HepG2 (cell line): ENCODE measurements at regions not wholly inside any gene's neighbourhood (a gene's known extent, or its start where the extent isn't known, plus 50 kb on each side); places are given as distances from the start of the nearest gene placed in this dataset.

Source experiments
- ATAC-seq: fragments of 200-7000 bp; cut with Tn5 transposase; 3 replicates; pipeline ENCODE4 v1.9.1; 2020; ENCODE audit warnings: mild to moderate bottlenecking, moderate library complexity
- BruUV-seq: library from RNA; stranded (reverse); fragments of 400-500 nt; replicated peaks from 2 replicates; lab custom pipeline; 2021; lab: Mats Ljungman, UMichigan
- CTCF ChIA-PET: fragments of 300-600 bp; formaldehyde crosslinking; extraction: SDS; loops from one replicate; lab custom pipeline; 2021; ENCODE audit warnings: low total read pairs, inconsistent platforms, low intra/inter-chr PET ratio; lab: Yijun Ruan, JAX
- POLR2A ChIA-PET: fragments of 350-600 bp; sonication (Branson Sonifier 250); formaldehyde crosslinking; loops from one replicate; lab custom pipeline; 2020; ENCODE audit warnings: antibody characterized with exemption, inconsistent platforms; lab: Yijun Ruan, JAX
- DNase-seq: peaks from one replicate; pipeline ENCODE4 v3.0.0-alpha.2; 2015; ENCODE audit warnings: low spot score
- FAIRE-seq: peaks from 3 replicates; lab custom pipeline; 2011; peaks lifted over from hg19 to GRCh38; lab: Jason Lieb, UNC
- H2AFZ ChIP-seq: one replicate; pipeline ENCODE4 v1.6.1; 2011; ENCODE audit warnings: low read length, inconsistent platforms
- H3K27ac ChIP-seq: fragments of 300-600 bp; 3 replicates; pipeline ENCODE4 v1.8.0; 2011; ENCODE audit warnings: mixed run types, mild to moderate bottlenecking, mixed read lengths, low read length, inconsistent platforms; ENCODE audit not compliant: insufficient read depth; ENCODE audit errors: extremely low read length
- H3K27me3 ChIP-seq, 2 experiments: fragments of 200-600 bp in 1 of 2; 2 replicates in 1 of 2; 3 replicates in 1 of 2; pipeline versions ENCODE4 v1.6.0 to v1.8.0; 2011; ENCODE audit warnings: low read length in 2 of 2, mild to moderate bottlenecking in 2 of 2, moderate library complexity in 2 of 2, inconsistent platforms in 1 of 2; ENCODE audit not compliant: insufficient read depth in 2 of 2, control insufficient read depth in 1 of 2
- H3K36me3 ChIP-seq, 2 experiments: fragments of 200-600 bp in 1 of 2; replicated peaks in 1 of 2; 2 replicates in 1 of 2; 3 replicates in 1 of 2; pipeline versions ENCODE4 v1.5.1 to v1.8.0; 2011; ENCODE audit warnings: low read length in 2 of 2, inconsistent platforms in 1 of 2; ENCODE audit not compliant: insufficient read depth in 2 of 2, control insufficient read depth in 1 of 2
- H3K4me1 ChIP-seq: 2 replicates; pipeline ENCODE4 v1.5.1; 2012; ENCODE audit warnings: low read length, inconsistent platforms; ENCODE audit not compliant: insufficient read depth
- H3K4me2 ChIP-seq: 2 replicates; pipeline ENCODE4 v1.6.0; 2011; ENCODE audit warnings: low read depth, low read length, inconsistent platforms
- H3K4me3 ChIP-seq, 3 experiments: fragments of 200-600 bp in 1 of 3; sonication (generic), shearing (Covaris generic) in 1 of 3; replicated peaks in 1 of 3; 2 replicates each; pipeline ENCODE4 v1.5.1; 2011 to 2016; ENCODE audit warnings: low read length in 3 of 3, inconsistent platforms in 2 of 3, low read depth in 2 of 3, mild to moderate bottlenecking in 2 of 3, control low read depth in 1 of 3, mixed read lengths in 1 of 3; ENCODE audit not compliant: insufficient read depth in 1 of 3
- H3K79me2 ChIP-seq: one replicate; pipeline ENCODE4 v1.6.1; 2011; ENCODE audit warnings: low read length, inconsistent platforms; ENCODE audit not compliant: insufficient read depth
- H3K9ac ChIP-seq: 2 replicates; pipeline ENCODE4 v1.6.0; 2011; ENCODE audit warnings: mild to moderate bottlenecking, low read depth, low read length, inconsistent platforms; ENCODE audit not compliant: insufficient read depth
- H3K9me3 ChIP-seq: 2 replicates; pipeline ENCODE4 v1.5.1; 2012; ENCODE audit warnings: mild to moderate bottlenecking, low read length
- H4K20me1 ChIP-seq: 2 replicates; pipeline ENCODE4 v1.6.0; 2011; ENCODE audit warnings: inconsistent platforms, mild to moderate bottlenecking, low read length, moderate library complexity; ENCODE audit not compliant: insufficient read depth
- ADNP ChIP-seq: sonication (generic); formaldehyde crosslinking; IDR thresholded peaks from 2 replicates; pipeline ENCODE4 v1.4.0; 2020; ENCODE audit warnings: missing genetic modification reagents
- FOXP4 ChIP-seq: sonication (generic); formaldehyde crosslinking; IDR thresholded peaks from 2 replicates; pipeline ENCODE4 v1.4.0; 2020; ENCODE audit warnings: missing genetic modification reagents
- GPN1 ChIP-seq: sonication (generic); formaldehyde crosslinking; IDR thresholded peaks from 2 replicates; pipeline ENCODE4 v1.5.1; 2020; ENCODE audit warnings: missing genetic modification reagents, borderline replicate concordance
- HNRNPLL ChIP-seq: fragments of 200-400 bp; formaldehyde crosslinking; IDR thresholded peaks from 2 replicates; pipeline ENCODE4 v1.6.1; 2017; ENCODE audit warnings: mild to moderate bottlenecking, low read depth, low read length; ENCODE audit not compliant: poor library complexity, severe bottlenecking
- KDM5A ChIP-seq: fragments of 200-600 bp; sonication (generic); IDR thresholded peaks from 2 replicates; pipeline ENCODE4 v1.7.0; 2018; ENCODE audit warnings: antibody characterized with exemption, mild to moderate bottlenecking, low read length, borderline replicate concordance
- MAFK ChIP-seq, 2 experiments: IDR thresholded peaks in 1 of 2; conservative IDR thresholded peaks in 1 of 2; 2 replicates each; pipeline ENCODE4 v1.6.1; 2011; ENCODE audit warnings: improper control_type of control experiment in 2 of 2, low read length in 2 of 2
- MBNL3 ChIP-seq: fragments of 250-450 bp; sonication (Bioruptor Pico); conservative IDR thresholded peaks from 2 replicates; pipeline ENCODE4 v1.8.0; 2022; ENCODE audit warnings: mild to moderate bottlenecking, inconsistent platforms
- NFE2L2 ChIP-seq: fragments of 150-350 bp; IDR thresholded peaks from 2 replicates; pipeline ENCODE4 v1.6.1; 2014; ENCODE audit warnings: low read length
- SMARCC2 ChIP-seq: fragments of 450-650 bp; IDR thresholded peaks from 2 replicates; pipeline ENCODE4 v1.6.1; 2017; ENCODE audit warnings: antibody characterized with exemption, mild to moderate bottlenecking
- SOX13 ChIP-seq, 3 experiments: fragments of 450-650 bp in 1 of 3; sonication (generic) in 1 of 3; formaldehyde crosslinking in 1 of 3; IDR thresholded peaks in 2 of 3; conservative IDR thresholded peaks in 1 of 3; 2 replicates each; pipeline versions ENCODE4 v1.5.0 to v1.6.1; 2016 to 2020; ENCODE audit warnings: antibody characterized with exemption in 1 of 3, mild to moderate bottlenecking in 1 of 3, missing compliant biosample characterization in 1 of 3, missing genetic modification reagents in 1 of 3, moderate library complexity in 1 of 3
- TARDBP ChIP-seq: sonication (generic); formaldehyde crosslinking; IDR thresholded peaks from 2 replicates; pipeline ENCODE4 v1.8.0; 2022; ENCODE audit warnings: mild to moderate bottlenecking, missing genetic modification reagents
- TCF7L2 ChIP-seq: IDR thresholded peaks from 2 replicates; pipeline ENCODE4 v1.6.1; 2011; ENCODE audit warnings: mild to moderate bottlenecking, low read depth, low read length, moderate library complexity
- TFDP2 ChIP-seq: sonication (generic); formaldehyde crosslinking; IDR thresholded peaks from 2 replicates; pipeline ENCODE4 v1.4.0; 2020; ENCODE audit warnings: missing genetic modification reagents
- ZBTB37 ChIP-seq: sonication (generic); formaldehyde crosslinking; IDR thresholded peaks from 2 replicates; pipeline ENCODE4 v1.4.0; 2020; ENCODE audit warnings: mild to moderate bottlenecking, missing genetic modification reagents
- ZFP41 ChIP-seq: sonication (generic); formaldehyde crosslinking; IDR thresholded peaks from 2 replicates; pipeline ENCODE4 v1.4.0; 2020; ENCODE audit warnings: mild to moderate bottlenecking, missing genetic modification reagents, borderline replicate concordance
- ZMYM3 ChIP-seq: sonication (generic); formaldehyde crosslinking; IDR thresholded peaks from 2 replicates; pipeline ENCODE4 v1.5.1; 2020; ENCODE audit warnings: mild to moderate bottlenecking, missing genetic modification reagents
- ZNF10 ChIP-seq: sonication (generic); formaldehyde crosslinking; IDR thresholded peaks from 2 replicates; pipeline ENCODE4 v1.4.0; 2020; ENCODE audit warnings: mild to moderate bottlenecking, low read depth, missing genetic modification reagents, borderline replicate concordance
- ZNF136 ChIP-seq: sonication (generic); formaldehyde crosslinking; IDR thresholded peaks from 2 replicates; pipeline ENCODE4 v1.8.1; 2022; ENCODE audit warnings: low read depth, mild to moderate bottlenecking, moderate library complexity, missing genetic modification reagents
- ZNF367 ChIP-seq: sonication (generic); formaldehyde crosslinking; IDR thresholded peaks from 2 replicates; pipeline ENCODE4 v1.4.0; 2020; ENCODE audit warnings: missing genetic modification reagents, borderline replicate concordance
- ZNF883 ChIP-seq: sonication (generic); formaldehyde crosslinking; IDR thresholded peaks from 2 replicates; pipeline ENCODE4 v1.5.1; 2020; ENCODE audit warnings: mild to moderate bottlenecking, missing genetic modification reagents; ENCODE audit errors: not compliant biosample characterization
- ZSCAN30 ChIP-seq: sonication (generic); formaldehyde crosslinking; IDR thresholded peaks from 2 replicates; pipeline ENCODE4 v1.5.0; 2020; ENCODE audit warnings: mild to moderate bottlenecking, missing genetic modification reagents
- WGBS: methylation state at CpG from one replicate; pipeline ENCODE4 v1.1.6; 2017; ENCODE audit warnings: low lambda C conversion rate; 5-methylcytosine and 5-hydroxymethylcytosine counted together
- in situ Hi-C: cut with HindIII; loops from 2 replicates; pipeline ENCODE4 v1.10.0; 2017; ENCODE audit warnings: low pct_unique_long_range_greater_than_20kb; ENCODE audit not compliant: extremely low pct_ligation_motif_present
- intact Hi-C: fragments of 100-400 bp; cut with micrococcal nuclease; formaldehyde crosslinking; loops from one replicate; pipeline ENCODE4 v1.10.0; 2022; ENCODE audit not compliant: unreplicated experiment

- TF ChIP-seq ZFP41 (CRISPR knock-in tag) (no peak), MBNL3 (CRISPR knock-in tag) (no peak), TCF7L2 (no peak), ZSCAN30 (CRISPR knock-in tag) (no peak)
Observed at GRCh38 chr10:3882855-3883254, 97.8 kb upstream of the KLF6 start (continued).

- Histone ChIP-seq H3K9me3 (no peaks in the 10 kb centered on the region), H3K27ac (no peak overlapping the region), H3K9ac (no peak overlapping the region), H3K27me3 (no peaks in the 10 kb centered on the region), H4K20me1 (no peaks in the 10 kb centered on the region), H3K4me2 (no peak overlapping the region), H3K79me2 (no peaks in the 10 kb centered on the region), H3K4me3 (no peak overlapping the region), H2AFZ (no peak overlapping the region), H3K4me1 (peaks cover 40% of the 10 kb centered on the region), H3K36me3 (no peaks in the 10 kb centered on the region)
- DNase-seq, result no peak
- FAIRE-seq, result no peak
- ChIA-PET CTCF (no interaction called here), POLR2A (interaction anchor here (2.0 kb wide), 1 partner anchor 97 kb away, joined by 5 read pairs; the partner anchor contains the start of gene KLF6)
- ATAC-seq, result no peak
- BruUV-seq, result no TSS peak
- in situ Hi-C loops, result no loop called here
- TF ChIP-seq ZNF883 (CRISPR knock-in tag) (no peak), FOXP4 (CRISPR knock-in tag) (no peak), SMARCC2 (no peak), SOX13 (IDR thresholded peaks at IDR 0.05) (no peak), SOX13 (CRISPR knock-in tag; conservative IDR thresholded peaks at IDR 0.05 in 1 of 2, IDR thresholded peaks at IDR 0.05 in 1 of 2) (no peak), NFE2L2 (no peak), ADNP (CRISPR knock-in tag) (no peak), ZNF367 (no peak), TFDP2 (CRISPR knock-in tag) (no peak), ZBTB37 (no peak), ZNF10 (no peak), MAFK (conservative IDR thresholded peaks at IDR 0.05 in 1 of 2, IDR thresholded peaks at IDR 0.05 in 1 of 2; ENCODE audit: low read length in 2 of 2) (no peak), ZNF136 (CRISPR knock-in tag) (no peak), KDM5A (no peak), ZMYM3 (CRISPR knock-in tag) (no peak), GPN1 (no peak), HNRNPLL (no peak), TARDBP (CRISPR knock-in tag) (no peak)
- 92% methylated on average over 3 of the region's 3 CpGs for WGBS
- intact Hi-C loops, result no loop called here
Observed at GRCh38 chr10:3881622-3882021, 96.6 kb upstream of the KLF6 start.
